ENCODE measurements at regions not wholly inside any gene's neighbourhood (a gene's known extent, or its start where the extent isn't known, plus 50 kb on each side); places are given as distances from the start of the nearest gene placed in this dataset.

GRCh38 chr6:139486476-139486799 is 112.0 kb upstream of the CITED2 start:
- DNase-seq (ENCODE audit: low spot score): no peak

GRCh38 chr6:139485742-139486475 is 111.5 kb upstream of the CITED2 start:
- DNase-seq (ENCODE audit: low spot score): peak; percentile 42

GRCh38 chr6:139485185-139485584 is 110.7 kb upstream of the CITED2 start:
- no peak for DNase-seq (ENCODE audit: low spot score)

- DNase-seq (ENCODE audit: low spot score): no peak
Observed at GRCh38 chr6:139483079-139483478, 108.6 kb upstream of the CITED2 start.

- DNase-seq (ENCODE audit: low spot score): no peak
Observed at GRCh38 chr6:139482287-139482686, 107.8 kb upstream of the CITED2 start.

GRCh38 chr6:139480356-139481165 is 106.1 kb upstream of the CITED2 start:
- no peak for DNase-seq (ENCODE audit: low spot score)

GRCh38 chr6:139479433-139480222 is 105.2 kb upstream of the CITED2 start:
- DNase-seq (ENCODE audit: low spot score): no peak

GRCh38 chr6:139475646-139476045 is 101.2 kb upstream of the CITED2 start:
- DNase-seq (ENCODE audit: low spot score): no peak

GRCh38 chr6:139475241-139475640 is 100.8 kb upstream of the CITED2 start:
- DNase-seq (ENCODE audit: low spot score): no peak

GRCh38 chr6:139474145-139475108 is 100.0 kb upstream of the CITED2 start:
- peak; percentile 68 for DNase-seq (ENCODE audit: low spot score)

- no peak for DNase-seq (ENCODE audit: low spot score)
Observed at GRCh38 chr6:139473731-139474130, 99.3 kb upstream of the CITED2 start.

GRCh38 chr6:139473231-139473701 is 98.8 kb upstream of the CITED2 start:
- DNase-seq (ENCODE audit: low spot score): peak; percentile 81

GRCh38 chr6:139472351-139473015 is 98.0 kb upstream of the CITED2 start:
- DNase-seq (ENCODE audit: low spot score): peak; percentile 68

- no peak for DNase-seq (ENCODE audit: low spot score)
Observed at GRCh38 chr6:139470997-139471396, 96.5 kb upstream of the CITED2 start.

GRCh38 chr6:139468178-139468819 is 93.9 kb upstream of the CITED2 start:
- DNase-seq (ENCODE audit: low spot score): peak; percentile 61

GRCh38 chr6:139457476-139457875 is 83.0 kb upstream of the CITED2 start:
- DNase-seq (ENCODE audit: low spot score): no peak

- no peak for DNase-seq (ENCODE audit: low spot score)
Observed at GRCh38 chr6:139452148-139452876, 77.9 kb upstream of the CITED2 start.

- DNase-seq (ENCODE audit: low spot score): peak; percentile 22
Observed at GRCh38 chr6:139449611-139450000, 75.2 kb upstream of the CITED2 start.

- no peak for DNase-seq (ENCODE audit: low spot score)
Observed at GRCh38 chr6:139448998-139449610, 74.7 kb upstream of the CITED2 start.

Measured in umbilical cord (tissue), 1 donor.